Hematopoietic multipotent progenitor cell treated with erythropoietin and hydrocortisone succinate and interleukin-3 and kit ligand, for 8 days (in vitro differentiated cells): ENCODE measurements at regions not wholly inside any gene's neighbourhood (a gene's known extent, or its start where the extent isn't known, plus 50 kb on each side); places are given as distances from the start of the nearest gene placed in this dataset.

Experiments used
- DNase-seq: peaks from one replicate; pipeline ENCODE4 v3.0.0-alpha.2; 2015

GRCh38 chrX:95165-95564 is 186.0 kb upstream of the PLCXD1 start:
- DNase-seq: peak; percentile 1
